PFSK-1 (cell line): ENCODE measurements at regions not wholly inside any gene's neighbourhood (a gene's known extent, or its start where the extent isn't known, plus 50 kb on each side); places are given as distances from the start of the nearest gene placed in this dataset.

Experiments
- POLR2AphosphoS5 ChIP-seq: IDR thresholded peaks from 2 replicates; pipeline ENCODE4 v1.6.1; 2012; ENCODE audit warnings: low read depth, mild to moderate bottlenecking, control low read depth, low read length, moderate library complexity
- REST ChIP-seq, 2 experiments: IDR thresholded peaks; 2 replicates each; pipeline versions ENCODE4 v1.6.1 to v1.8.0; 2011 to 2012; ENCODE audit warnings: low read depth in 2 of 2, low read length in 2 of 2, control low read depth in 1 of 2, inconsistent platforms in 1 of 2, mild to moderate bottlenecking in 1 of 2, moderate library complexity in 1 of 2; ENCODE audit not compliant: insufficient read depth in 1 of 2
- SIN3A ChIP-seq: IDR thresholded peaks from 2 replicates; pipeline ENCODE4 v1.6.1; 2012; ENCODE audit warnings: mild to moderate bottlenecking, low read length, moderate library complexity, borderline replicate concordance; ENCODE audit not compliant: insufficient read depth
- TAF1 ChIP-seq: IDR thresholded peaks from 2 replicates; pipeline ENCODE4 v1.6.1; 2012; ENCODE audit warnings: low read length, control low read depth, borderline replicate concordance; ENCODE audit not compliant: insufficient read depth

DNA sequence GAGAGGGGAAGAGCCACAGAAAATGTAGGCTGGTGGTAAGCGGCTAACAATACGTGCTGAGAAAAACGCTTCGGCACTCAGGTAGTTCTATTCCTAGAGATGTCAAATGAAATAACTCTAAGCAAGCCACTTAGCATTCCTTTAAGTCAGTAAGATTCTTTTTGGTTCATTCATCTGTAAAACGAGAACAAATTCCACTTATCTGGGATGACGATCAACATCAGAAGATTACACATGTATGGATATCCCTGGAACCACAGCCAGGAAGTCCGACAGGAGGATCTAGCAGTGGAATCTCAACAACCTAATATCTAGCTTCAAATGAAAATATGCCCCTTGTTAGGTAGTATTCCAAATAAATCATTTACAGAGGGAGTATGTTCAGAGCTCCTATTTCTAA is 74.6 kb upstream of the CDKN3 start:
- no peak for TF ChIP-seq POLR2AphosphoS5
- no peak for TF ChIP-seq REST (IDR thresholded peaks at IDR 0.05; ENCODE audit: insufficient read depth in 1 of 2, low read depth in 2 of 2, low read length in 2 of 2)
- no peak for TF ChIP-seq SIN3A
- no peak for TF ChIP-seq TAF1
